GM12891 (cell line): ENCODE measurements at regions not wholly inside any gene's neighbourhood (a gene's known extent, or its start where the extent isn't known, plus 50 kb on each side); places are given as distances from the start of the nearest gene placed in this dataset.

Experiments used
- PAX5 ChIP-seq: IDR thresholded peaks from 2 replicates; pipeline ENCODE4 v1.6.1; 2011; ENCODE audit warnings: low read length, moderate library complexity, mild to moderate bottlenecking; ENCODE audit not compliant: insufficient read depth, severe bottlenecking
- POLR2A ChIP-seq: IDR thresholded peaks from 2 replicates; pipeline ENCODE4 v1.6.1; 2011; ENCODE audit warnings: low read depth, low read length, control low read depth
- POLR2AphosphoS5 ChIP-seq: IDR thresholded peaks from 2 replicates; pipeline ENCODE4 v1.6.1; 2011; ENCODE audit warnings: low read depth, low read length, control low read depth
- POU2F2 ChIP-seq: IDR thresholded peaks from 2 replicates; pipeline ENCODE4 v1.6.1; 2011; ENCODE audit warnings: low read depth, mild to moderate bottlenecking, control low read depth, low read length, moderate library complexity
- SPI1 ChIP-seq: IDR thresholded peaks from 2 replicates; pipeline ENCODE4 v1.6.1; 2011; ENCODE audit warnings: low read depth, low read length, control low read depth
- TAF1 ChIP-seq: IDR thresholded peaks from 2 replicates; pipeline ENCODE4 v1.6.1; 2011; ENCODE audit warnings: low read depth, low read length, control low read depth

- no peak for TF ChIP-seq TAF1
- TF ChIP-seq POLR2A = no peak
- no peak for TF ChIP-seq PAX5
- TF ChIP-seq POLR2AphosphoS5 = no peak
- TF ChIP-seq SPI1 = no peak
- TF ChIP-seq POU2F2 = no peak
Measured at GRCh38 chr7:41574377-41574776, 128.5 kb downstream of the INHBA start.
